ENCODE measurements at regions not wholly inside any gene's neighbourhood (a gene's known extent, or its start where the extent isn't known, plus 50 kb on each side); places are given as distances from the start of the nearest gene placed in this dataset.

- TF ChIP-seq CTCF (IDR thresholded peaks at IDR 0.05) (no peak), EZH2 (IDR thresholded peaks at IDR 0.05; ENCODE audit: borderline replicate concordance, insufficient read depth, low read depth, low read length, poor library complexity, severe bottlenecking) (no peak)
- POLR2A ChIA-PET: no interaction called here
Measured at GRCh38 chr16:66069587-66069986, 296.9 kb upstream of the CDH5 start.

GRCh38 chr16:66066404-66066803 is 300.1 kb upstream of the CDH5 start:
- Mint-ChIP-seq H3K27me3 (peaks cover 10% of the 10 kb centered on the region), H3K4me3 (no peak overlapping the region), H3K9me3 (ENCODE audit: insufficient read depth) (no peaks in the 10 kb centered on the region), H3K27ac (no peak overlapping the region), H3K4me1 (no peaks in the 10 kb centered on the region)
- Histone ChIP-seq H3K27ac (ENCODE audit: low read length in 2 of 2) (no peak overlapping the region), H3K4me1 (ENCODE audit: control insufficient read depth in 2 of 2, insufficient read depth in 2 of 2, low read length in 2 of 2) (no peaks in the 10 kb centered on the region), H3K4me2 (replicated peaks; ENCODE audit: low read depth, low read length, poor library complexity, severe bottlenecking) (no peak overlapping the region), H3K9me3 (ENCODE audit: control extremely low read depth in 1 of 3, control insufficient read depth in 2 of 3, insufficient read depth in 1 of 3, low read length in 2 of 3) (no peaks in the 10 kb centered on the region), H3K27me3 (replicated peaks in 1 of 4; ENCODE audit: control extremely low read depth in 1 of 4, control insufficient read depth in 3 of 4, insufficient read depth in 4 of 4, low read length in 3 of 4) (peaks cover 0 to 4% (median 0%) of the 10 kb centered on the region in 4 experiments), H3K36me3 (replicated peaks in 1 of 2; ENCODE audit: control extremely low read depth in 1 of 2, control insufficient read depth in 1 of 2, extremely low read depth in 1 of 2, insufficient read depth in 2 of 2, low read length in 1 of 2) (no peaks in the 10 kb centered on the region), H4K20me1 (ENCODE audit: control insufficient read depth, insufficient read depth, low read length, poor library complexity, severe bottlenecking) (no peaks in the 10 kb centered on the region), H3K9ac (ENCODE audit: low read length) (no peak overlapping the region), H3K79me2 (ENCODE audit: control insufficient read depth, insufficient read depth, low read length) (no peaks in the 10 kb centered on the region), H2AFZ (ENCODE audit: insufficient read depth, low read depth, low read length, poor library complexity, severe bottlenecking) (no peak overlapping the region), H3K4me3 (ENCODE audit: control extremely low read depth in 1 of 5, extremely low read depth in 1 of 5, insufficient read depth in 1 of 5, low read depth in 2 of 5, low read length in 4 of 5) (no peak overlapping the region)
- intact Hi-C loops (cut with micrococcal nuclease): no loop called here
- no CpG with 5 or more reads among the region's 2 CpGs for WGBS (ENCODE audit: insufficient coverage)
- ATAC-seq (ENCODE audit: low read depth) (no peak), DNase-seq (no peak)
- TF ChIP-seq EZH2 (IDR thresholded peaks at IDR 0.05; ENCODE audit: borderline replicate concordance, insufficient read depth, low read depth, low read length, poor library complexity, severe bottlenecking) (no peak), CTCF (IDR thresholded peaks at IDR 0.05) (no peak)
- ChIA-PET POLR2A (no interaction called here), CTCF (no interaction called here)

More at GRCh38 chr16:66069587-66069986, 296.9 kb upstream of the CDH5 start:
- CTCF ChIA-PET: no interaction called here
- H3K4me3 ChIP-seq (ENCODE audit: control extremely low read depth in 1 of 5, extremely low read depth in 1 of 5, insufficient read depth in 1 of 5, low read depth in 2 of 5, low read length in 4 of 5): no peak overlapping the region
- no peak for ATAC-seq (ENCODE audit: low read depth)
- H3K9me3 ChIP-seq (ENCODE audit: control extremely low read depth in 1 of 3, control insufficient read depth in 2 of 3, insufficient read depth in 1 of 3, low read length in 2 of 3): no peaks in the 10 kb centered on the region
- H3K79me2 ChIP-seq (ENCODE audit: control insufficient read depth, insufficient read depth, low read length): no peaks in the 10 kb centered on the region
- H3K4me1 Mint-ChIP-seq: no peaks in the 10 kb centered on the region
- no peak overlapping the region for H3K27ac Mint-ChIP-seq
- H2AFZ ChIP-seq (ENCODE audit: insufficient read depth, low read depth, low read length, poor library complexity, severe bottlenecking): no peak overlapping the region
- H3K4me2 ChIP-seq (replicated peaks; ENCODE audit: low read depth, low read length, poor library complexity, severe bottlenecking): no peak overlapping the region
- DNase-seq: no peak
- intact Hi-C loops (cut with micrococcal nuclease): no loop called here
- H4K20me1 ChIP-seq (ENCODE audit: control insufficient read depth, insufficient read depth, low read length, poor library complexity, severe bottlenecking): no peaks in the 10 kb centered on the region
- H3K4me1 ChIP-seq (ENCODE audit: control insufficient read depth in 2 of 2, insufficient read depth in 2 of 2, low read length in 2 of 2): no peaks in the 10 kb centered on the region
- H3K27me3 ChIP-seq (replicated peaks in 1 of 4; ENCODE audit: control extremely low read depth in 1 of 4, control insufficient read depth in 3 of 4, insufficient read depth in 4 of 4, low read length in 3 of 4): peaks cover 0 to 4% (median 0%) of the 10 kb centered on the region in 4 experiments
- no peak overlapping the region for H3K9ac ChIP-seq (ENCODE audit: low read length)
- no peaks in the 10 kb centered on the region for H3K9me3 Mint-ChIP-seq (ENCODE audit: insufficient read depth)
- no peak overlapping the region for H3K4me3 Mint-ChIP-seq
- peaks cover 11% of the 10 kb centered on the region for H3K27me3 Mint-ChIP-seq
- WGBS (ENCODE audit: insufficient coverage): no CpG with 5 or more reads among the region's 3 CpGs
- no peak overlapping the region for H3K27ac ChIP-seq (ENCODE audit: low read length in 2 of 2)
- H3K36me3 ChIP-seq (replicated peaks in 1 of 2; ENCODE audit: control extremely low read depth in 1 of 2, control insufficient read depth in 1 of 2, extremely low read depth in 1 of 2, insufficient read depth in 2 of 2, low read length in 1 of 2): no peaks in the 10 kb centered on the region
